ENCODE measurements at regions not wholly inside any gene's neighbourhood (a gene's known extent, or its start where the extent isn't known, plus 50 kb on each side); places are given as distances from the start of the nearest gene placed in this dataset.

DNA sequence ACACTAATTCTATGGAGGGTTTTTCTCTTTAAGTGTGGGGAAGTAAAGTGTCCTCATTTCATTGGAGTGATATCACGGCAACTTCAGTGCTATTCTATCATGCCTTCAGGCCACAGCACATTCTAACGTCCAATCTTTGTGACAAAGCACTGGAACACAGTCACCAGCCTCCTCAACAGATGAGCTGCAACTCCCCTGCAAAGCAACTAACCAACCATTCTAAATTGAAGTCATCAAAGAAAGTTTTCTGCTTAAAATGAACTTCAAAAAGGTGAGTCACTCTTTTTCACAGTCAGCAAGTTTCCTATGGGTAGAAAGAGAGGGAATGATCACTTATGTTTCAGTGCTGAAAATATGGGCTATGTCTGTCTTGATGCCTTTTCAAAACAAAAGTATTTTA is 190.8 kb downstream of the ELAVL2 start:
- ATAC-seq (no peak), DNase-seq (no peak)
- POLR2A ChIA-PET: no interaction called here
- no peaks in the 10 kb centered on the region for H3K27me3 Mint-ChIP-seq
- no peaks in the 10 kb centered on the region for H3K36me3 Mint-ChIP-seq
- no peaks in the 10 kb centered on the region for H3K27me3 ChIP-seq (ENCODE audit: control insufficient read depth in 2 of 2, insufficient read depth in 2 of 2, low read length in 2 of 2)
- H3K9me3 ChIP-seq (ENCODE audit: control insufficient read depth in 2 of 3, low read length in 3 of 3): no peaks in the 10 kb centered on the region
- H3K27ac ChIP-seq (ENCODE audit: low read depth, low read length): no peak overlapping the region
- no peaks in the 10 kb centered on the region for H3K36me3 ChIP-seq (ENCODE audit: control insufficient read depth in 2 of 3, insufficient read depth in 3 of 3, low read length in 3 of 3)
- H3K9me3 Mint-ChIP-seq: peaks cover 0 to 22% (median 6%) of the 10 kb centered on the region in 11 donors
- H3K27ac Mint-ChIP-seq: no peak overlapping the region
- H3K4me3 Mint-ChIP-seq: no peak overlapping the region
- no peaks in the 10 kb centered on the region for H3K4me1 ChIP-seq (ENCODE audit: control insufficient read depth in 2 of 2, insufficient read depth in 2 of 2, low read length in 2 of 2)
- peaks cover 0 to 2% (median 0%) of the 10 kb centered on the region in 7 donors for H3K4me1 Mint-ChIP-seq
- intact Hi-C loops (cut with micrococcal nuclease): no loop called here
- no peak overlapping the region for H3K4me3 ChIP-seq (ENCODE audit: low read length)
- CTCF ChIA-PET: no interaction called here

DNA sequence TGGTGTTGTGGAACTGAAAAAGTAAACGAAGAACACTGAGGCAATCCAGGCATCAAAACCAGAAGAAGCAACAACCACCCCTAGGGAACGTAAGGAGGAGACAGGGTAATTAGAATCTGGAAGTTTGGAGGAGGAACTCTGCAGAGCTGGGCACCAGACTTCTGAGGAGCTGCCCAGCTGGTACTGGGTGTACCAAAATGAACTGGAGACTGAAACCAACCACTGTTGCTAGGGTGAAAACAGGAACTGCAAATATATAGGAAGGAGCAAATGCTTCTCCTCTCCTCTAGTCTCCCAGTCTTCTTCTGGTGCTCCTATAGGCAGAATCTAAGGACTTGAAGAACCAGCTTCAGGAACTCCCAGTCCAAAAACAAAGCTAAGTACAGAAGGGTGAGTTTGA is 189.8 kb downstream of the ELAVL2 start:
- Histone ChIP-seq H3K27ac (ENCODE audit: low read depth, low read length) (no peak overlapping the region), H3K27me3 (ENCODE audit: control insufficient read depth in 2 of 2, insufficient read depth in 2 of 2, low read length in 2 of 2) (no peaks in the 10 kb centered on the region), H3K4me3 (ENCODE audit: low read length) (no peak overlapping the region), H3K4me1 (ENCODE audit: control insufficient read depth in 2 of 2, insufficient read depth in 2 of 2, low read length in 2 of 2) (no peaks in the 10 kb centered on the region), H3K9me3 (ENCODE audit: control insufficient read depth in 2 of 3, low read length in 3 of 3) (no peaks in the 10 kb centered on the region), H3K36me3 (ENCODE audit: control insufficient read depth in 2 of 3, insufficient read depth in 3 of 3, low read length in 3 of 3) (no peaks in the 10 kb centered on the region)
- no peaks in the 10 kb centered on the region for H3K4me1 Mint-ChIP-seq
- H3K36me3 Mint-ChIP-seq: no peaks in the 10 kb centered on the region
- CTCF ChIA-PET: no interaction called here
- peaks cover 0 to 22% (median 8%) of the 10 kb centered on the region in 11 donors for H3K9me3 Mint-ChIP-seq
- POLR2A ChIA-PET: no interaction called here
- no peak overlapping the region for H3K4me3 Mint-ChIP-seq
- H3K27me3 Mint-ChIP-seq: no peaks in the 10 kb centered on the region
- intact Hi-C loops (cut with micrococcal nuclease): no loop called here
- no peak for DNase-seq
- no peak for ATAC-seq
- no peak overlapping the region for H3K27ac Mint-ChIP-seq

DNA sequence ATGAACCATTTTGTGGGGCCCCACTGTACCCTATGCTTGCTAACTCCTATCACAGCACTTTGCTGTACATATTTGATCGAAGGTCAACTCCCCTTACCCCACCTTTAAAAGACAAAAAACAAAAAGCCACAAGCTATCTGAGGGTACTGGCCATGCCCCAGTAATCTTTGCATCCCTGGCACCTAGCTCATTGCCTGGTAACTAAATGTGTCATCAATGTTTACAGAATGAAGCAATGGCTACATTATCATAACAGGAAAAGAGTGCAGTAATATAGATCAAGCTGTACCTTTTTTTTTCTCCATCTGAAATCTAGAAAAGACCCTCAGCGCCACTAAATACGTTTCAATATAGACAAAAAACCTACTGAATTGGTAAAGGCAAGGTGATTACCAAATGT is 188.0 kb downstream of the ELAVL2 start:
- Mint-ChIP-seq H3K9me3 (peaks cover 0 to 14% (median 7%) of the 10 kb centered on the region in 11 donors), H3K4me3 (no peak overlapping the region), H3K4me1 (no peaks in the 10 kb centered on the region), H3K36me3 (no peaks in the 10 kb centered on the region), H3K27me3 (no peaks in the 10 kb centered on the region), H3K27ac (no peak overlapping the region)
- intact Hi-C loops (cut with micrococcal nuclease): no loop called here
- Histone ChIP-seq H3K27me3 (ENCODE audit: control insufficient read depth in 2 of 2, insufficient read depth in 2 of 2, low read length in 2 of 2) (no peaks in the 10 kb centered on the region), H3K36me3 (ENCODE audit: control insufficient read depth in 2 of 3, insufficient read depth in 3 of 3, low read length in 3 of 3) (no peaks in the 10 kb centered on the region), H3K27ac (ENCODE audit: low read depth, low read length) (no peak overlapping the region), H3K9me3 (ENCODE audit: control insufficient read depth in 2 of 3, low read length in 3 of 3) (no peaks in the 10 kb centered on the region), H3K4me3 (ENCODE audit: low read length) (no peak overlapping the region), H3K4me1 (ENCODE audit: control insufficient read depth in 2 of 2, insufficient read depth in 2 of 2, low read length in 2 of 2) (no peaks in the 10 kb centered on the region)
- no peak for ATAC-seq
- ChIA-PET CTCF (no interaction called here), POLR2A (no interaction called here)
- no peak for DNase-seq

- Histone ChIP-seq H3K9me3 (ENCODE audit: control insufficient read depth in 2 of 3, low read length in 3 of 3) (no peaks in the 10 kb centered on the region), H3K27ac (ENCODE audit: low read depth, low read length) (no peak overlapping the region), H3K36me3 (ENCODE audit: control insufficient read depth in 2 of 3, insufficient read depth in 3 of 3, low read length in 3 of 3) (no peaks in the 10 kb centered on the region), H3K4me1 (ENCODE audit: control insufficient read depth in 2 of 2, insufficient read depth in 2 of 2, low read length in 2 of 2) (no peaks in the 10 kb centered on the region), H3K27me3 (ENCODE audit: control insufficient read depth in 2 of 2, insufficient read depth in 2 of 2, low read length in 2 of 2) (no peaks in the 10 kb centered on the region), H3K4me3 (ENCODE audit: low read length) (no peak overlapping the region)
- no peak overlapping the region for H3K4me3 Mint-ChIP-seq
- intact Hi-C loops (cut with micrococcal nuclease): no loop called here
- no peaks in the 10 kb centered on the region for H3K27me3 Mint-ChIP-seq
- H3K36me3 Mint-ChIP-seq: no peaks in the 10 kb centered on the region
- ATAC-seq (no peak), DNase-seq (no peak)
- CTCF ChIA-PET: no interaction called here
- no peak overlapping the region for H3K27ac Mint-ChIP-seq
- H3K9me3 Mint-ChIP-seq: peaks cover 1 to 14% (median 9%) of the 10 kb centered on the region in 11 donors
- H3K4me1 Mint-ChIP-seq: no peaks in the 10 kb centered on the region
- POLR2A ChIA-PET: no interaction called here
Measured at GRCh38 chr9:23638837-23639426, 187.1 kb downstream of the ELAVL2 start.

Measured in naive thymus-derived CD4-positive, alpha-beta T cell (primary cell).